Ascending aorta (tissue), 2 donors: ENCODE measurements at regions not wholly inside any gene's neighbourhood (a gene's known extent, or its start where the extent isn't known, plus 50 kb on each side); places are given as distances from the start of the nearest gene placed in this dataset.

Experiments
- DNase-seq, 2 donors: peaks; one replicate each; pipeline ENCODE4 v3.0.0-alpha.2; 2019; ENCODE audit warnings: low spot score in 2 of 2
- H3K27ac ChIP-seq, 2 donors: fragments of 200-600 bp; sonication (generic); one replicate each; pipeline ENCODE4 v1.5.1; 2016 to 2017; ENCODE audit warnings: mild to moderate bottlenecking in 1 of 2
- H3K27me3 ChIP-seq: fragments of 200-600 bp; sonication (generic); one replicate; pipeline ENCODE4 v1.5.1; 2017
- H3K36me3 ChIP-seq, 2 donors: fragments of 200-600 bp; sonication (generic); one replicate each; pipeline ENCODE4 v1.5.1; 2016
- H3K4me1 ChIP-seq, 2 donors: fragments of 200-600 bp; sonication (generic); one replicate each; pipeline ENCODE4 v1.5.1; 2016 to 2017; ENCODE audit warnings: mild to moderate bottlenecking in 1 of 2
- H3K4me3 ChIP-seq, 2 donors: fragments of 200-600 bp; sonication (generic); one replicate each; pipeline ENCODE4 v1.5.1; 2016 to 2017; ENCODE audit warnings: mild to moderate bottlenecking in 1 of 2
- H3K9me3 ChIP-seq, 2 donors: fragments of 200-600 bp; sonication (generic); one replicate each; pipeline ENCODE4 v1.5.1; 2016
- CTCF ChIP-seq, 3 experiments: fragments of 200-600 bp in 2 of 3; fragments of 450-650 bp in 1 of 3; sonication (generic) in 2 of 3; IDR thresholded peaks; one replicate each; pipeline ENCODE4 v1.5.1; 2016 to 2019; ENCODE audit warnings: antibody characterized with exemption in 3 of 3, mild to moderate bottlenecking in 1 of 3, moderate library complexity in 1 of 3
- intact Hi-C: fragments of 100-400 bp; cut with DNase I; formaldehyde crosslinking; loops from one replicate; pipeline ENCODE4 v1.15.1; 2023

DNA sequence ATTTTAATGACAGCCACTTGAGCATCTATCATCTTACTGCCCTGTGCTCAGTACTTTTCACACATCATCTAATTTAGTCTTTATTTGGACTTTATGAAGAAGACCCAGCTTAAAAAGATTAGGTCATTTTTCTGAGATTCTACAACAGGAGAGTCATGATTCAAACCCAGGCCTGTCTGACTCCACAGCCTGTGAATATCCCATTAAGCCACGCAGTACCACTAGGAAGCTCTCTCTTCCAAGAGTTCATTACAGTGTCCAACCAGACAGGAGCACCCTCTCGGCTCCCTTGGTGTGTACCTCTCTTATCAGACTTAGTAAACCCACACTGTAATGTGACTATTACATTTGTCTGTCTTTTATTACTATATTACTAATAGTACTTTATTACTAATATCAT is 332.8 kb downstream of the DHX15 start:
- intact Hi-C loops, result no loop called here
- H3K27me3 ChIP-seq, result no peaks in the 10 kb centered on the region
- H3K4me3 ChIP-seq, result no peak overlapping the region
- H3K9me3 ChIP-seq, result no peaks in the 10 kb centered on the region
- H3K4me1 ChIP-seq, result no peaks in the 10 kb centered on the region
- TF ChIP-seq CTCF (IDR thresholded peaks at IDR 0.05), result no peak
- no peak for DNase-seq
- H3K36me3 ChIP-seq, result no peaks in the 10 kb centered on the region
- no peak overlapping the region for H3K27ac ChIP-seq

DNA sequence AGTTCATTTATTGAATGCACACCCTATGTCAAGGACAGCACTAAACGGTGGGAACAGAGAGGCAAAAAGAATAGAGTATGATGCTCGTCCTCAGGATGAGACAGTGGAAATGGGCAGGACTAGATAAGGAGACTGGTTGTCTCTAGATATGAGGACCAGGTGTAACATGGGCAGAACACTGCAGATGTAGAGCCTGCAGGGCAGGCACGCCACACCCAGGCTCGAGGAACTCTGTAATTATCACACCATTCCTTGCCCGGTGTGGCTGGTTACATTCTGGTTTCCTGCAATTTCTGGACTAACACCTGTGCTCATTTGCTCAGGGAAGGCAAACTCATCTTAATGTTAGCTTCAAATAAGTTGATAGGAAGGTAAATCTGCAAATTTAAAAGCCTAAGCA is 334.4 kb downstream of the DHX15 start:
- no peak overlapping the region for H3K27ac ChIP-seq
- intact Hi-C loops, result no loop called here
- DNase-seq, result no peak

DNA sequence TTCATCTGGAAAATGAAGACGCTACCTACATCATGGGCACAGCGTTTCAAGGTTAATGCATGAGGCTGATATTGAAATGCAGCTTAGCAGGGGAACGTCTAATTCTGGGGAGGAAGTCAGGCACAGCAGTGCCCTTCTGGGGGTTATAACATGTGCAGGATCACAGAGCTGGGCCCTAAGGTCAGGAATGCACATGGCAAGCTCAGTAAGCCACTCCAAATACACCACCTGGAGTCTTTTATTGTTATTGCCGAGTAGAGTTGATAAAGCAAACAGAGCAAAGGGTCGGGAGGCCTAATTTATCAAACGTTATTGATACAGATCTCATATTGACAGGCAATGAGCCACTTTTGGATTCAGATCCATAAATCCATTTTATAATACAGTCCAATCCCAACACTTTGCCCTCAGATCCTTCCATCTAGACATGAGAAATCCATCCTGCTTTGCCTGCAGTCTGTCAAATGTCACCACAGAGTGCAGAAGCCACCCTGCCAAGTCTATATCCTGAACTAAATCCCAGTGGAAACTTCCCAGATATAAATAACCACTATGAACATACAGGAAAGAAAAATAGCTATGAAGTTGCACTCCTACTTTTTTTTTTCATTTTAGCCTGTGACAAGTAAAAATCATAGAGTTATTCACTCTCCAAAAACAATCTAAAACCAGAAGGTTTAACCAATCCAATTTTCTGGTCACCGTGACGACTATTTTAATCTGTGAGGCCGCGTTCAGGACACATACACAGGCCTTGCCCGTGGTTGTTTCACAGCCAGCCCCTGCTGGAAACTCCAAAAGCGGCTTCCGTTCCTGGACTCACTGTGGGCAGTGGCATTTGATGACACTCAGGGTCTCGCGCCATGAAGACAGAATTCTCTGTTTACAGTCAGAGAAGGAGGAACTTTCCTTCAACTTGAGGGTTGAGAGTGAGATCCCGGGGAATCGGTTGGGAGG is 335.4 kb downstream of the DHX15 start:
- Histone ChIP-seq H3K36me3 (no peaks in the 10 kb centered on the region), H3K4me1 (no peaks in the 10 kb centered on the region), H3K9me3 (no peaks in the 10 kb centered on the region), H3K4me3 (peak overlapping the region; percentile 10 to 20), H3K27me3 (no peaks in the 10 kb centered on the region), H3K27ac (peak overlapping the region in 1 of 2 donors; percentile 46)
- DNase-seq, result peak in 1 of 2 donors; percentile 63
- intact Hi-C loops, result no loop called here
- TF ChIP-seq CTCF (IDR thresholded peaks at IDR 0.05), result no peak

More for the DNA sequence above, 334.4 kb downstream of the DHX15 start:
- TF ChIP-seq CTCF (IDR thresholded peaks at IDR 0.05), result no peak
- Histone ChIP-seq H3K27me3 (no peaks in the 10 kb centered on the region), H3K4me3 (no peak overlapping the region), H3K9me3 (no peaks in the 10 kb centered on the region), H3K36me3 (no peaks in the 10 kb centered on the region), H3K4me1 (no peaks in the 10 kb centered on the region)

GRCh38 chr4:24245491-24245820 is 338.9 kb downstream of the DHX15 start:
- no peaks in the 10 kb centered on the region for H3K36me3 ChIP-seq
- H3K4me1 ChIP-seq, result no peaks in the 10 kb centered on the region
- intact Hi-C loops, result no loop called here
- no peak for DNase-seq
- no peak overlapping the region for H3K27ac ChIP-seq
- H3K4me3 ChIP-seq, result no peak overlapping the region
- TF ChIP-seq CTCF (IDR thresholded peaks at IDR 0.05), result no peak
- no peaks in the 10 kb centered on the region for H3K27me3 ChIP-seq
- no peaks in the 10 kb centered on the region for H3K9me3 ChIP-seq

GRCh38 chr4:24244663-24245490 is 339.5 kb downstream of the DHX15 start:
- intact Hi-C loops, result no loop called here
- H3K4me3 ChIP-seq, result no peak overlapping the region
- no peak for TF ChIP-seq CTCF (IDR thresholded peaks at IDR 0.05)
- H3K9me3 ChIP-seq, result no peaks in the 10 kb centered on the region
- no peaks in the 10 kb centered on the region for H3K27me3 ChIP-seq
- no peak for DNase-seq
- H3K4me1 ChIP-seq, result no peaks in the 10 kb centered on the region
- H3K27ac ChIP-seq, result no peak overlapping the region
- H3K36me3 ChIP-seq, result no peaks in the 10 kb centered on the region
